ENCODE measurements at regions not wholly inside any gene's neighbourhood (a gene's known extent, or its start where the extent isn't known, plus 50 kb on each side); places are given as distances from the start of the nearest gene placed in this dataset.
"Not testable (repeated sequence)": the region's sequence is repeated elsewhere in the genome, so short reads cannot be mapped to it uniquely, and the experiment has no call there.

- not testable (repeated sequence) for TF ChIP-seq CTCF (IDR thresholded peaks at IDR 0.05 in 8 of 11, conservative IDR thresholded peaks at IDR 0.05 in 3 of 11); POLR2A (IDR thresholded peaks at IDR 0.05); POLR2AphosphoS5 (IDR thresholded peaks at IDR 0.05)
Measured at GRCh38 chr4:128673159-128673558, 136.3 kb upstream of the JADE1 start.
